Left ventricle myocardium superior (tissue), 1 donor: ENCODE measurements at regions not wholly inside any gene's neighbourhood (a gene's known extent, or its start where the extent isn't known, plus 50 kb on each side); places are given as distances from the start of the nearest gene placed in this dataset.
A peak's percentile ranks its signal among the peaks of the same experiment; 100 is the strongest.

Experiments
- ATAC-seq: fragments of 200-7000 bp; cut with Tn5 transposase; one replicate; pipeline ENCODE4 v1.9.1; 2020; ENCODE audit warnings: mild to moderate bottlenecking, moderate library complexity
- DNase-seq: peaks from one replicate; pipeline ENCODE4 v3.0.0-alpha.2; 2020
- intact Hi-C: fragments of 100-400 bp; cut with micrococcal nuclease; formaldehyde crosslinking; loops from one replicate; pipeline ENCODE4 v1.11.0; 2022
- donor health status: DM: no; HTN: yes; CAD: no; lungs with severe emphysema.

GRCh38 chr9:109830545-109830944, 50.5 kb downstream of the PALM2AKAP2 start:
- DNase-seq: no peak
- ATAC-seq: no peak
- intact Hi-C loops: no loop called here

GRCh38 chr9:109831998-109832658, 52.1 kb downstream of the PALM2AKAP2 start:
- no peak for DNase-seq
- ATAC-seq: peak; percentile 90
- intact Hi-C loops: no loop called here

GRCh38 chr9:109834855-109835254, 54.9 kb downstream of the PALM2AKAP2 start:
- ATAC-seq (no peak), DNase-seq (no peak)
- intact Hi-C loops: no loop called here

- ATAC-seq: peak; percentile 98
- DNase-seq: peak; percentile 94
- intact Hi-C loops: no loop called here
Measured at GRCh38 chr9:109843641-109844040, 63.6 kb downstream of the PALM2AKAP2 start.

- ATAC-seq (no peak), DNase-seq (no peak)
- intact Hi-C loops: no loop called here
Measured at GRCh38 chr9:109845226-109845625, 65.2 kb downstream of the PALM2AKAP2 start.

GRCh38 chr9:109846776-109847175, 66.8 kb downstream of the PALM2AKAP2 start:
- intact Hi-C loops: no loop called here
- DNase-seq (no peak), ATAC-seq (no peak)

GRCh38 chr9:109852556-109852955, 72.6 kb downstream of the PALM2AKAP2 start:
- DNase-seq: no peak
- intact Hi-C loops: no loop called here
- ATAC-seq: no peak

- ATAC-seq (no peak), DNase-seq (no peak)
- intact Hi-C loops: no loop called here
Measured at GRCh38 chr9:109855540-109855939, 75.5 kb downstream of the PALM2AKAP2 start.

- ATAC-seq (peak; percentile 99), DNase-seq (peak; percentile 89)
- intact Hi-C loops: no loop called here
Measured at GRCh38 chr9:109856785-109857184, 76.8 kb downstream of the PALM2AKAP2 start.

GRCh38 chr9:109857336-109857735, 77.3 kb downstream of the PALM2AKAP2 start:
- intact Hi-C loops: no loop called here
- DNase-seq (no peak), ATAC-seq (no peak)

GRCh38 chr9:109859447-109859846, 79.4 kb downstream of the PALM2AKAP2 start:
- ATAC-seq (no peak), DNase-seq (no peak)
- intact Hi-C loops: no loop called here

- DNase-seq (no peak), ATAC-seq (no peak)
- intact Hi-C loops: no loop called here
Measured at GRCh38 chr9:109860521-109860920, 80.5 kb downstream of the PALM2AKAP2 start.

- no peak for DNase-seq
- intact Hi-C loops: no loop called here
- peak; percentile 13 for ATAC-seq
Measured at GRCh38 chr9:109861499-109861898, 81.5 kb downstream of the PALM2AKAP2 start.

GRCh38 chr9:109861918-109862317, 81.9 kb downstream of the PALM2AKAP2 start:
- intact Hi-C loops: no loop called here
- ATAC-seq (no peak), DNase-seq (no peak)

GRCh38 chr9:109862452-109862851, 82.5 kb downstream of the PALM2AKAP2 start:
- DNase-seq (no peak), ATAC-seq (no peak)
- intact Hi-C loops: no loop called here

- ATAC-seq (no peak), DNase-seq (peak; percentile 49)
- intact Hi-C loops: no loop called here
Measured at GRCh38 chr9:109863961-109864360, 84.0 kb downstream of the PALM2AKAP2 start.

GRCh38 chr9:109865521-109865920, 85.5 kb downstream of the PALM2AKAP2 start:
- ATAC-seq: no peak
- intact Hi-C loops: no loop called here

GRCh38 chr9:109868207-109868606, 88.2 kb downstream of the PALM2AKAP2 start:
- peak; percentile 63 for ATAC-seq
- DNase-seq: no peak

More at GRCh38 chr9:109865521-109865920, 85.5 kb downstream of the PALM2AKAP2 start:
- DNase-seq: no peak

GRCh38 chr9:109868722-109869121, 88.7 kb downstream of the PALM2AKAP2 start:
- intact Hi-C loops: no loop called here
- DNase-seq (no peak), ATAC-seq (peak; percentile 84)

More at GRCh38 chr9:109868207-109868606, 88.2 kb downstream of the PALM2AKAP2 start:
- intact Hi-C loops: no loop called here

- intact Hi-C loops: no loop called here
- DNase-seq (no peak), ATAC-seq (no peak)
Measured at GRCh38 chr9:109870365-109870764, 90.4 kb downstream of the PALM2AKAP2 start.

- intact Hi-C loops: no loop called here
- ATAC-seq (no peak), DNase-seq (no peak)
Measured at GRCh38 chr9:109872901-109873300, 92.9 kb downstream of the PALM2AKAP2 start.
